HG02642 (cell line): ENCODE measurements at regions not wholly inside any gene's neighbourhood (a gene's known extent, or its start where the extent isn't known, plus 50 kb on each side); places are given as distances from the start of the nearest gene placed in this dataset.

Experiments used
- ATAC-seq: cut with Tn5 transposase; IDR thresholded peaks from one replicate; pipeline ENCODE4 v1.9.1; 2021; ENCODE audit warnings: mild to moderate bottlenecking; ENCODE audit not compliant: unreplicated experiment, poor library complexity

- no peak for ATAC-seq
These were observed 267.6 kb downstream of the CETN3 start for GRCh38 chr5:90141984-90142383.

DNA sequence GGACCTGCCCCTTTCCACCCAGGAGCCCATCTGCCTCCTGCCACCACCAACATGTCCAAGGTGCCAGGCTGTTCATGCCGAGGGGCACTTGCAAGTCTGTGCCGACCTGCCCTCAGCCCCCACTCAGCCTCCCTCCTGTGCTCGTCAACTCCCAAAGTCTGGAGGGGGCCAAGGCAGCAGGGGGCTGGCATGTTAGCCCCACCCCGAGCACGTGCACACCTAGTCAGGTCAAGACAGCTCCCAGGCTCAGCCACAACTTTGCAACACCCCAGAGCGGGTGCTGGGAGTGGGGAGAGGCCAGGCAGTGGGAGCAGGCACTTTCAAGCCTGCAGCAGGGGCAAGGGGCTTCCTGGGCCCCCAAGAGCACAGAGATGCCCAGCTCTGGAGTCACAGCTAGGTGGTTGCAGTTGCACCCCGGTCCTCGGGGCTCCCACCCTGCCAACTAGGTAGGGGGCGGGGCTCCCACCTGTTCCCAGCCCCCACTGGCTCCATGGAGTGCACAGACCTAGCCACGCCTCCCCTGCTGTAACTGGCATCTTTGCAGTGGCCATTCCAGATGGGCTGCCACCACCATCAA is 272.5 kb downstream of the CETN3 start:
- ATAC-seq = no peak

- ATAC-seq = no peak
These were observed 273.7 kb downstream of the CETN3 start for GRCh38 chr5:90135779-90136378.

DNA sequence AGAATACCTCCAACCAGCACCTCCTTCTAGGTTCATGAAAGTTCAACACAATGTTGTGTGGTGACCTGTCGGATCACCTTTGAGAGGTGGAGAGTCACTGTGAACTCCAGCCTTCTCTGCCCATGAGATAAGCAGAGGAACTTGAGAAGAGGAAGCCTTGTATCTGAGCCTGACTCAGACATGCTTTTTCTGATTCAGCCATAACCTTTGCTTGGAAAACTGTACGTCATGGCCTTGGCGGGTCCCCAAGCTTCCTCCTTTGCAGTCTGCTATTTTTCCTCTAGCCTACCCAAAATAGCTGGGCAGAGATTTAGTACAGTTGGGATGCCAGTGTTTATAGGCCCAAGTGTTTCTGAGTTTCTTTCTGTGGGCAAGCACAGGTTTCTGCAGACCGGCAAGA is 274.7 kb downstream of the CETN3 start:
- ATAC-seq = no peak

DNA sequence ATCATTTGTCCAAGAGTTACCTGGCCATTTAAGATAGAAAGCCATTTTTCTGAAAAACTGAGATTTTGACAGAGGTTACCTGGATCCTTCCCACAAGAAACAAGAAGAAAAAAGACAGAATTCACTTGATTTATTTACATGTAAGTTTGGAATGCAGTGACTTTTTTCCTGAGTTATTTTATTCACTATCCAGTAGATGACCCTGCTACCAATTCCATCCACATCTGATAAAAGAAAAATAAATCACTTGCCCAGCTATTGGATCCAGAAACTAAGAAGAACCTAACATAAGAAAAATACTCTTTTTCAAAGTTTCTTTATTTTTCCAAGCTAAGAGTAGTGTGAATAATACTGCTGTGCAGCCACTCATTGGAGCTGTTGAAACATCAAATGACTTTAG is 275.2 kb downstream of the CETN3 start:
- ATAC-seq = no peak

DNA sequence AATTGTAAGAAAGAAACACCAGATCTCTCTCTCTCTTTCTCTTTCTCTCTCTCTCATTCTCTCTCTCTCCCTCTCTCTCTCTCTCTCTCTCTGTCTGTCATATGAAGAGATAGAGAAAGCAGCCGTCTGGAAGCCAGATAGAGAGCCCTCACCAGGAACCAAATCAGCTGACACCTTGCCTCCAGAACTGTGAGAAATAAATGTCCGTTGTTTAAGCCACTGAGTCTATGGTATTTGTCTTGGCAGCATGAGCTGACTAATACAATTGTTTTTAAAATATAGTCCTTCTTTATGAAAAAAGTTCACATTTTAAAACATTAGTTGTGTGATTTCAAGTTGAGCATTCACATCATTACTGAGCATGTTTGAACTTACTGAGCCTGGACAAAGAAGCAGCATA is 275.6 kb downstream of the CETN3 start:
- ATAC-seq = no peak

DNA sequence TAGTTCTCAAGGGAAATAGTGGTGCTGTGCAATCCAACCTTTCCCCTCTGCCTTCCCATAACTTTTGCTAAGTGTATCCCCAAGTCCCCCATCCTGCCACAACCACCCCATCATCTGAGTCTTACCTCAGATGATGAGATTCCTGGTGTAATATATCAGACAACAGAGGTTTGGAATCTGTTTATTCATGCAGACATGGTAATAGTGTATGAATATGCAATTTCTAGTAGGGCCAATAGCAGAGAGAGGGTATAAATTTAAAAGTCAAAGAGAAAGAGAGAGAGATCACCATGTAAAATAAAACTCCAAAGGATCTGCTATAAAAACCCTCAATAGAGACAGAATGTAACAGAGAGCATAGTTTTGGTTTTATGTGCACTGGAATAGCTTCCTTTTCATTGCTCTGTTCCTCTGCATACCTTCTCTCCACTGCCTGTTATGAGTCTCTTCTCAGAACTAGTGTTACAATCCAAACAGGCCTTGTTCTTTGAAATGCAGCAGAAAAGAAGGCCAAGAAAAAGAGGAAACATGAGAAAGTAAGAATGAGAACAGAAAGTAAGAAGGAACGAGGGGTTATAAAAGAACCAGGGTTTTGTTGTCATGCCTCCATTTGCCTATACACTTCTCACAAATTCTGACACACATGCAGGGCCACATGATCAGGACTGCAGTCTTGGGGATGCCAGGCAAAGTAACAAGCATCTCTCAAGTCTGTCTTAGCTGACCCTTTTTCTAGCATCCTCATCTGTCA is 278.0 kb downstream of the CETN3 start:
- ATAC-seq = peak; percentile 72

GRCh38 chr5:90128551-90128950 is 281.0 kb downstream of the CETN3 start:
- no peak for ATAC-seq

DNA sequence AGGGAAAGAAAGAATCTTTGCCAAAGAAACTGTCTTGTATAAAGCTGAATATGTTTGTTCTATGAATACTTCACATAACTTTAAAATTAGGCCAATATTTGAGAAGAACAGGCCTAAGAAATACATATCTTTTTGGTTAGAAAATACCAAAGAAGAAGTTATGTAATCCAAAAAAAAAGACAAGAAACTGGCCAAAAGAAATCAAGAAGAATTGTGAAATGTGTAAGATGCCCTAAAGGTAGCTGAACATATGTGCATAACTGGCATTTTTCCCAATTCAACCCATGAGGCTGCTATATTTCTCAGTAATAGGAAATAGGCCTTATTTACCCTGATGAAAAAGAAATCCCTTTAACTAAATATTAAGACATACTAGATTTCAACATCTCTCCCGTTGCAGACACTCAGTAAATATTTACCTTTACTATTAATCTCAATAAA is 290.0 kb downstream of the CETN3 start:
- ATAC-seq = no peak

DNA sequence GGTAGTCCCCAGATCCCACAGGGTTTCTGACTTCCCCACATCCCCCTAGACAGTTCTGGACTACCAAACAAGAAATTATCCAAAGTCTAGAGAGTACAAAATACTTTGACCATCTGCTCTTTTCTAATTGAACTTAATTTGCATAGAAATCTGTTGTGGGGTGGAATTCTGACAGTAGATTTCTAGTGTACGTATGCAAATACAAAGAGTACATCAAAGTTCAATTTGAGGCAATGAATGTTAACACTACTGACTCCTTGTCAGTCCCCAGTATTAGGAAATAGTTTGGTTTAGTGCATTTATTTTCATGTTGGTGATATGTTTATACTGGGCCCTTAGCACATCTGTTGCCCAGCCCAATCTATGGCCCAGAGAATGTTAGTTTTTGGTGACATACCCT is 292.6 kb downstream of the CETN3 start:
- ATAC-seq = no peak

DNA sequence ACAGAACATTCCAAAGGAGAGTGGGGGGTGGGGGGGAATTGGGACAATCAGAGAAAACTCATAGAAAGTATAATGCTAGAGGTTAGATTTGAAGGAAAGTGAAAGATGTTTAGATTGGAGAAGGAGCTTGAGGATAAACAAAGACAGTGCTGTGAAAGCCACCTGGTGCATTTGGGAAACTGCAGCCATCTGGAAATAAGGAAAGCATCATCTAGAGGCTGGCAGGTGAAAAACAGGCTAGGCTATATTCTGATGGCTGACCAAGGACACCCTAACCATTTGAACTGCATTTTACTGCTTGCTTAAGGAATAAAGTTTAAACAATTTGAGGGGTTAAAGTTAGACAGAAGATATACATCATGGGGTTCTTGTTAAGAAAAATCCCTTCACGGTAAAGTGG is 296.4 kb downstream of the CETN3 start:
- ATAC-seq = no peak

- no peak for ATAC-seq
These were observed 297.4 kb downstream of the CETN3 start for GRCh38 chr5:90112033-90112692.

DNA sequence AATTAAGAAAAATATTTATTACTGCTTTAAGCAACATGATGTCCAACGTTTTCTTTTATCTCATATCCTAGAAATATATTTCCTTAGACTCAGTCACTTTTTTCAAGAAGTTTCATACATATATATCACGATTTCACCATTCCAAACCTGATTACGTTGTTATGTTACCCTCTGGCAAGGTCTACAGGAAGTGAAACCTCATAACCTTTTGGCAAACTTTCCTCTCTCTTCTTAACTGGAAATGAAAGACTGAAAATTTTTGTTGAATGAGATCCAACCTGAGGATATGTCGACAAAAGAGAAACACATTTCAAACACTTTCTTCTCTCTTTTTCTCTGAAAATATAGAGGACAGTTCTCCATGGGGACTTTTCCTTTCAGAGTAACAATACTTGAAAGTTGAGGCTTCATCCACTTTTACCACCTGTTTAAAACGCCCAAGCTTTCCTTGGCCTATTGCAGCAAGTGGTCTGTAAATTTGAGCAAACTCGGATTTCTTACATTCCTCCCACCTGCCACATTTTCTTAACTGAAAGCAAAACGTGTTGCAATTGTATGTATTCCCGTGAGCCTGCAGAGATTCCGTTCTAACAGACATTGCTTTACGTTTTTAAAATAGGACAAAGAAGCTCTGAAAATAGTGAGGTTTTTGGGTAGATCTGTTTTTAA is 298.1 kb downstream of the CETN3 start:
- no peak for ATAC-seq

DNA sequence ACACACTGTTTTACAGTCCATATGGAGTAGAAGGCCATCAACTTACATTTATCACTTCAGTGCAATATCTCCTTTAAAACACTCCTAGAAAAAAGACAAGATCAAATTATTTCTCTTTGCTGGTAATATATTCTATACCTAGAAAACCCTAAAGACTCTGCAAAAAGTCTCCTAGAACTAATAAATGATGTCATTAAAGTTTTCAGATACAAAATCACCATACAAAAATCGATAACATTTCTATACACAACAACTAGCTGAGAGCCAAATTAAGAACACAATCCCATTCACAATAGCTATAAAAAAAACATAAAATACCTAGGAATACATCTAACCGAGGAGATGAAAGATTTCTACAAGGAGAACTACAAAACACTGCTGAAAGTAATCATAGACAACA is 300.3 kb downstream of the CETN3 start:
- no peak for ATAC-seq

- no peak for ATAC-seq
These were observed 310.5 kb downstream of the CETN3 start for GRCh38 chr5:90099099-90099498.

DNA sequence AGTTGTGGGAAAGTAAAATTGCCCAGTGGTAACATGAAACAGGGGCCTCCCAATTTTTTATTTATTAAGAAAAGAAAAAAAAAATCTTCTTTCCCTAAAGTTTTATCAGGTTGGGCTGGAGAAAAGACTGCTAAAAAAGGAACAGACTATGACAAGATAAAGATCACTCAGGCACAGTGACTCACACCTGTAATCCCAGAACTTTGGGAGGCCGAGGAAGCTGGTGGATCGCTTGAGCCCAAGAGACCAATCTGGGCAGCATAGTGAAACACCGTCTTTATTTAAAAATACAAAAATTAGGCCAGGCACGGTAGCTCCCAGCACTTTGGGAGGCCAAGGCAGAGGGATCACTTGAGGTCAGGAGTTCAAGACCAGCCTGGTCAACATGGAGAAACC is 312.5 kb downstream of the CETN3 start:
- ATAC-seq = no peak

- ATAC-seq = no peak
These were observed 313.0 kb downstream of the CETN3 start for GRCh38 chr5:90096415-90097081.

- no peak for ATAC-seq
These were observed 314.1 kb downstream of the CETN3 start for GRCh38 chr5:90095292-90096060.

DNA sequence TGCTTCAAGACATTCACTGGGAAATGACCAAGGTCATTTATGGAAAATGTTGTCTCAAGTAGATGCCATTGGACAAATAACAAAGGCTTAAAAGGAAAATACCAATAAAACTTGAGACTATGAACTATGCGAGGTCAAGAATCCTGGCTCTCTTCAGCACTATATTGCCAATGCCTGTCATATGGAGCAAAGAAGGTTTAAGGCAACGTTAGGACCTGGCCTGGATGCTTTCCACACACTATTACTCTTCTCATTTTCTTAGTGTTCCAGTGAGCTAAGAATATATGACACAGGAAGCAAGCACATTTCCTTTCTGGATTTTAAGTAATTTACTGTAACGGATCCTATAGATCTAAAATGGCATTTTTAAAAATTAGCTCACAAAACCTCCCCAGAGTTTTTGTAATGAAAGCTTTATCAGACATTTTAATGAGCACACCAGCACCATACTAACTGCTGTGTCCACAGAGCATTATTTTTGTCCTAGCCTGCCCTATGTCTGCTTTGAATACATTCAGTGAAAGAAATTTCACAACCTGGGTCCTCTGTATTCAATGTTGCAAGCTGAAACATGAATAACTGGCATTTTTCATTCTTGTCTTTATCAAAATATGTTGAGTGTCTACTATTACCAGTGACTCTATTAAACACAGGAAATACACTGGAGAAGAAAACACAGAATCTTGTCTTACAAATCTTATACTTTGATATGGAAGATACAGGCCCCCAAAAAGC is 315.6 kb downstream of the CETN3 start:
- no peak for ATAC-seq
